ENCODE measurements at regions not wholly inside any gene's neighbourhood (a gene's known extent, or its start where the extent isn't known, plus 50 kb on each side); places are given as distances from the start of the nearest gene placed in this dataset.

- TF ChIP-seq EZH2 (IDR thresholded peaks at IDR 0.05) (no peak), REST (IDR thresholded peaks at IDR 0.05; ENCODE audit: low read depth) (no peak), POLR2A (IDR thresholded peaks at IDR 0.05; ENCODE audit: borderline replicate concordance, extremely low read depth, insufficient read depth, insufficient read length) (no peak), YY1 (IDR thresholded peaks at IDR 0.05; ENCODE audit: extremely low read depth, insufficient replicate concordance, low read depth, low read length) (no peak), POLR2AphosphoS5 (IDR thresholded peaks at IDR 0.05; ENCODE audit: low read depth, low read length) (no peak), ZNF274 (IDR thresholded peaks at IDR 0.05; ENCODE audit: low read depth, low read length) (no peak), SRF (IDR thresholded peaks at IDR 0.05; ENCODE audit: low read depth) (no peak), ELF1 (IDR thresholded peaks at IDR 0.05; ENCODE audit: borderline replicate concordance, low read depth) (no peak), CBX3 (IDR thresholded peaks at IDR 0.05; ENCODE audit: low read depth) (no peak), SP1 (IDR thresholded peaks at IDR 0.05; ENCODE audit: low read depth) (no peak), TCF7L2 (IDR thresholded peaks at IDR 0.05; ENCODE audit: borderline replicate concordance, extremely low read depth, insufficient read depth, insufficient read length) (no peak)
- TF ChIP-seq, protein P1, sequence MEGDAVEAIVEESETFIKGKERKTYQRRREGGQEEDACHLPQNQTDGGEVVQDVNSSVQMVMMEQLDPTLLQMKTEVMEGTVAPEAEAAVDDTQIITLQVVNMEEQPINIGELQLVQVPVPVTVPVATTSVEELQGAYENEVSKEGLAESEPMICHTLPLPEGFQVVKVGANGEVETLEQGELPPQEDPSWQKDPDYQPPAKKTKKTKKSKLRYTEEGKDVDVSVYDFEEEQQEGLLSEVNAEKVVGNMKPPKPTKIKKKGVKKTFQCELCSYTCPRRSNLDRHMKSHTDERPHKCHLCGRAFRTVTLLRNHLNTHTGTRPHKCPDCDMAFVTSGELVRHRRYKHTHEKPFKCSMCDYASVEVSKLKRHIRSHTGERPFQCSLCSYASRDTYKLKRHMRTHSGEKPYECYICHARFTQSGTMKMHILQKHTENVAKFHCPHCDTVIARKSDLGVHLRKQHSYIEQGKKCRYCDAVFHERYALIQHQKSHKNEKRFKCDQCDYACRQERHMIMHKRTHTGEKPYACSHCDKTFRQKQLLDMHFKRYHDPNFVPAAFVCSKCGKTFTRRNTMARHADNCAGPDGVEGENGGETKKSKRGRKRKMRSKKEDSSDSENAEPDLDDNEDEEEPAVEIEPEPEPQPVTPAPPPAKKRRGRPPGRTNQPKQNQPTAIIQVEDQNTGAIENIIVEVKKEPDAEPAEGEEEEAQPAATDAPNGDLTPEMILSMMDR (IDR thresholded peaks at IDR 0.05 in 2 of 3, conservative IDR thresholded peaks at IDR 0.05 in 1 of 3; ENCODE audit: borderline replicate concordance in 1 of 3, insufficient read depth in 1 of 3, low read depth in 2 of 3, low read length in 2 of 3), result no peak
Measured at GRCh38 chr1:194194724-194195123, 1008.3 kb upstream of the B3GALT2 start.

All from HCT116 (cell line).